OCI-LY7 (cell line): ENCODE measurements at regions not wholly inside any gene's neighbourhood (a gene's known extent, or its start where the extent isn't known, plus 50 kb on each side); places are given as distances from the start of the nearest gene placed in this dataset.

ENCODE experiments used
- EZH2phosphoT487 ChIP-seq: fragments of 200-600 bp; sonication (generic); IDR thresholded peaks from 2 replicates; pipeline ENCODE4 v1.6.1; 2018; ENCODE audit warnings: low read depth, borderline replicate concordance, mild to moderate bottlenecking, mixed run types, antibody characterized with exemption, low read length, moderate library complexity, mixed read lengths
- TF ChIP-seq, protein P1 (sequence below): fragments of 200-600 bp; sonication (generic); conservative IDR thresholded peaks from 2 replicates; pipeline ENCODE4 v1.5.1; 2014; ENCODE audit warnings: mild to moderate bottlenecking, antibody characterized with exemption, low read length, moderate library complexity, mixed read lengths

DNA sequence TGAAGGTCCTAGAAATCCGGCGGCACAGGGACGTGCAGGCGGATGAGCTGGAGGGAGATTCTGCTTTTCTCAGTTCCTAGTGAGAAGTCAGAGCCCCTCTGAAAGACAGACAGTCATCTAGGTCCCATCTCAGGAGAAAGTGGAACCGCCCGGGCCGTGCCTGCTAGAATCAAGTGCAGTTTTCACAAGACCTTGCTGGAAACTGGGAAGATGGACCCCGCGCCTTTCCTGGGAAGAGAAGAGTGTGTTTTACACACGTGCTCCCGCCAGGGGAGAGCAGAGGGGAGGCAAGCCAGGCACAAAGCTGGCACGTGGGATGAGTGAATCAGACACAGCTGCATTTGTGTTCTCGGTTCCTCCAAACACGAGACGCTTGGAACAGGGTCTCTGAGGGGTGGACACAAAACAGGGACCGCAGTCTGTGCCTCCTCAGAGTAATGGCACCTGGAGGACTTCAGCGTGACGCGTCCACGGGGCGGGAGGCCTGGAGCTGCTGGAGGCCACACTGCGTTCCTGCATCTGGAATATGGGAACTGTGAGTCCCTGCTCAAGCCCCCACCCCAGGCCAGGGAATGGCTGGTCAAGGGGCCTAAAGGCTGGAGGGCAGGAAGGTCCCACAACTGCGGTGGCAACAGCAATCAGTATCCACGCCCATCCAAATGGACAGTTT lies 218.3 kb downstream of the BRD1 start:
- TF ChIP-seq, protein P1, sequence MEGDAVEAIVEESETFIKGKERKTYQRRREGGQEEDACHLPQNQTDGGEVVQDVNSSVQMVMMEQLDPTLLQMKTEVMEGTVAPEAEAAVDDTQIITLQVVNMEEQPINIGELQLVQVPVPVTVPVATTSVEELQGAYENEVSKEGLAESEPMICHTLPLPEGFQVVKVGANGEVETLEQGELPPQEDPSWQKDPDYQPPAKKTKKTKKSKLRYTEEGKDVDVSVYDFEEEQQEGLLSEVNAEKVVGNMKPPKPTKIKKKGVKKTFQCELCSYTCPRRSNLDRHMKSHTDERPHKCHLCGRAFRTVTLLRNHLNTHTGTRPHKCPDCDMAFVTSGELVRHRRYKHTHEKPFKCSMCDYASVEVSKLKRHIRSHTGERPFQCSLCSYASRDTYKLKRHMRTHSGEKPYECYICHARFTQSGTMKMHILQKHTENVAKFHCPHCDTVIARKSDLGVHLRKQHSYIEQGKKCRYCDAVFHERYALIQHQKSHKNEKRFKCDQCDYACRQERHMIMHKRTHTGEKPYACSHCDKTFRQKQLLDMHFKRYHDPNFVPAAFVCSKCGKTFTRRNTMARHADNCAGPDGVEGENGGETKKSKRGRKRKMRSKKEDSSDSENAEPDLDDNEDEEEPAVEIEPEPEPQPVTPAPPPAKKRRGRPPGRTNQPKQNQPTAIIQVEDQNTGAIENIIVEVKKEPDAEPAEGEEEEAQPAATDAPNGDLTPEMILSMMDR, result no peak
- TF ChIP-seq EZH2phosphoT487, result no peak
